Ascending aorta (tissue), 2 donors: ENCODE measurements at regions not wholly inside any gene's neighbourhood (a gene's known extent, or its start where the extent isn't known, plus 50 kb on each side); places are given as distances from the start of the nearest gene placed in this dataset.

Experiments
- DNase-seq, 2 donors: peaks; one replicate each; pipeline ENCODE4 v3.0.0-alpha.2; 2019; ENCODE audit warnings: low spot score in 2 of 2
- H3K27ac ChIP-seq, 2 donors: fragments of 200-600 bp; sonication (generic); one replicate each; pipeline ENCODE4 v1.5.1; 2016 to 2017; ENCODE audit warnings: mild to moderate bottlenecking in 1 of 2
- H3K27me3 ChIP-seq: fragments of 200-600 bp; sonication (generic); one replicate; pipeline ENCODE4 v1.5.1; 2017
- H3K36me3 ChIP-seq, 2 donors: fragments of 200-600 bp; sonication (generic); one replicate each; pipeline ENCODE4 v1.5.1; 2016
- H3K4me1 ChIP-seq, 2 donors: fragments of 200-600 bp; sonication (generic); one replicate each; pipeline ENCODE4 v1.5.1; 2016 to 2017; ENCODE audit warnings: mild to moderate bottlenecking in 1 of 2
- H3K4me3 ChIP-seq, 2 donors: fragments of 200-600 bp; sonication (generic); one replicate each; pipeline ENCODE4 v1.5.1; 2016 to 2017; ENCODE audit warnings: mild to moderate bottlenecking in 1 of 2
- H3K9me3 ChIP-seq, 2 donors: fragments of 200-600 bp; sonication (generic); one replicate each; pipeline ENCODE4 v1.5.1; 2016
- intact Hi-C: fragments of 100-400 bp; cut with DNase I; formaldehyde crosslinking; loops from one replicate; pipeline ENCODE4 v1.15.1; 2023
- TF ChIP-seq, protein P1 (sequence below), 3 experiments: fragments of 200-600 bp in 2 of 3; fragments of 450-650 bp in 1 of 3; sonication (generic) in 2 of 3; IDR thresholded peaks; one replicate each; pipeline ENCODE4 v1.5.1; 2016 to 2019; ENCODE audit warnings: antibody characterized with exemption in 3 of 3, mild to moderate bottlenecking in 1 of 3, moderate library complexity in 1 of 3

GRCh38 chr16:29317269-29317668, 89.2 kb downstream of the NPIPB11 start:
- no peak for DNase-seq
- Histone ChIP-seq H3K9me3 (no peaks in the 10 kb centered on the region), H3K27ac (no peak overlapping the region), H3K4me1 (no peaks in the 10 kb centered on the region), H3K4me3 (no peak overlapping the region), H3K27me3 (no peaks in the 10 kb centered on the region), H3K36me3 (no peaks in the 10 kb centered on the region)
- intact Hi-C loops = no loop called here
- TF ChIP-seq, protein P1, sequence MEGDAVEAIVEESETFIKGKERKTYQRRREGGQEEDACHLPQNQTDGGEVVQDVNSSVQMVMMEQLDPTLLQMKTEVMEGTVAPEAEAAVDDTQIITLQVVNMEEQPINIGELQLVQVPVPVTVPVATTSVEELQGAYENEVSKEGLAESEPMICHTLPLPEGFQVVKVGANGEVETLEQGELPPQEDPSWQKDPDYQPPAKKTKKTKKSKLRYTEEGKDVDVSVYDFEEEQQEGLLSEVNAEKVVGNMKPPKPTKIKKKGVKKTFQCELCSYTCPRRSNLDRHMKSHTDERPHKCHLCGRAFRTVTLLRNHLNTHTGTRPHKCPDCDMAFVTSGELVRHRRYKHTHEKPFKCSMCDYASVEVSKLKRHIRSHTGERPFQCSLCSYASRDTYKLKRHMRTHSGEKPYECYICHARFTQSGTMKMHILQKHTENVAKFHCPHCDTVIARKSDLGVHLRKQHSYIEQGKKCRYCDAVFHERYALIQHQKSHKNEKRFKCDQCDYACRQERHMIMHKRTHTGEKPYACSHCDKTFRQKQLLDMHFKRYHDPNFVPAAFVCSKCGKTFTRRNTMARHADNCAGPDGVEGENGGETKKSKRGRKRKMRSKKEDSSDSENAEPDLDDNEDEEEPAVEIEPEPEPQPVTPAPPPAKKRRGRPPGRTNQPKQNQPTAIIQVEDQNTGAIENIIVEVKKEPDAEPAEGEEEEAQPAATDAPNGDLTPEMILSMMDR (IDR thresholded peaks at IDR 0.05) = no peak

DNA sequence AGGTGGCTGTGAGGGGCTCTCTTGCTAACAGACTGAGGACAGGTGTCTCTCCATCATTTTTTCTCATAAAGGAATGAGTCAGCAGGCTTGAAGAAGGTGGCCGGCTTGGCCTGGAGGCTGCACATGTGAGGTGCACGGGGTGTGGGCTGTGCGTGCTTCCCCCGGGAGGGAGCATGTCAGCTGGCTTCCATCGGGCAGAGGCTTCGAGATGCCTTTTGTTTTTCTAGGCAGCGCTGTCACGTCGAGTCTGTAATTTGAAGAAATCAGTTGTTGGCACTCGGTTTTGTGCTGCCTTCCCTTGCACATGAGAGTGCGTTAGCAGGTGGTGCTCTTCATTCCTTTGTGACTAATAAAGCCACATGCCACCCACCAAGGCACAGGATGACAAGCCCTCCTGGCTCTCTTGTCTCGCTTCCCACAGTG, 89.7 kb downstream of the NPIPB11 start:
- H3K27me3 ChIP-seq = no peaks in the 10 kb centered on the region
- no peaks in the 10 kb centered on the region for H3K4me1 ChIP-seq
- H3K27ac ChIP-seq = no peak overlapping the region
- TF ChIP-seq, protein P1 (IDR thresholded peaks at IDR 0.05) = no peak
- intact Hi-C loops = no loop called here
- H3K36me3 ChIP-seq = no peaks in the 10 kb centered on the region
- no peaks in the 10 kb centered on the region for H3K9me3 ChIP-seq
- DNase-seq = no peak
- no peak overlapping the region for H3K4me3 ChIP-seq

DNA sequence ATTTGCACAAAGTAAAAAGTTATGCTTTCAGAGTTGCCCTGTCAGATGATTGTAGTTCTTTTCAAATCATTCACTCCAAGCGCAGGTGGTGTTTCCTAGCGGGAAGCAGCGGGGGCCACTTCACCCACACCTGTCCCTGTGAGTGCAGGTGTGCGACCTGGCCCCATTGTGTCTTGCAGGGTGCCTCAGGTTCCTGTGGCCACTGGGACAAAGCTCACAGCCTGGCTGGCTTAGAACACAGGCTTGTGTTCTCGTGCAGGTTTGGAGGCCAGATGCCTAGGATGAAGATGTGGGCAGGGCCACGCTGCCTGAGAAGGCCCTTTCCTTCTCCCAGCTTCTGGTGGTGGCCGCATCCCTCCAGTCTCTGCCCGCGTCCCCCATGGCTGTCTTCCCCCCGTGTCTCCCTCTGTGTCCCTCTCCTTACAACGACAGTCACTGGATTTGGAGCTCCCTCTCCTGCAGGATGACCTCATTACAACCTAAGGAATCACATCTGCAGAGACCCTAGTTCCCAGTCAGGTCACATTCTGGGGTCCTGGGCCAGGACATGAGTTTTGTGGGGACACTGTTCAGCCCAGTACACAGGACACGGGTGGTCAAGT, 90.5 kb downstream of the NPIPB11 start:
- intact Hi-C loops = no loop called here

DNA sequence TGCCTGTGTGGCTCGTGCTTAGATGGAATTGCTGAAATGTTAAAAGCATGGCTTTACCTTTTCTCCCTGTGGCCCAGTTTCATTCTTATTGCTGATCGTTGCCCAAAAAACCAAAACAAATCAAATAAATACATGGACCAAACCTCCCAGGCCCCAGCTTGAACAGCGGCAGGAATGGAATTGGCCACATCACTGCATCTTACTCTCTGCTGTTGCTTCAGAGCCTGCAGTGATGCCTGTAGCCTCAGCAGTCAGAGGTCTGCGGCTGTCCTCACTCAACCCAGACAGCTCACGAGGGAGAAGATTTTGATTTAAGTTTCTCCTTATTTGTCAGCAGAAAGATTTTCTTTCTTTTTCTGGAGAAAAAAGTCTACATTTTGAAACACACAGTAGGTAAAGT, 91.5 kb downstream of the NPIPB11 start:
- no peaks in the 10 kb centered on the region for H3K36me3 ChIP-seq
- no peak for DNase-seq
- intact Hi-C loops = no loop called here
- H3K9me3 ChIP-seq = no peaks in the 10 kb centered on the region
- TF ChIP-seq, protein P1 (IDR thresholded peaks at IDR 0.05) = no peak
- no peaks in the 10 kb centered on the region for H3K27me3 ChIP-seq
- H3K4me1 ChIP-seq = no peaks in the 10 kb centered on the region
- no peak overlapping the region for H3K4me3 ChIP-seq
- H3K27ac ChIP-seq = no peak overlapping the region

More for the DNA sequence above, 90.5 kb downstream of the NPIPB11 start:
- Histone ChIP-seq H3K9me3 (no peaks in the 10 kb centered on the region), H3K27me3 (no peaks in the 10 kb centered on the region), H3K4me1 (no peaks in the 10 kb centered on the region), H3K4me3 (no peak overlapping the region), H3K27ac (no peak overlapping the region), H3K36me3 (no peaks in the 10 kb centered on the region)
- no peak for DNase-seq
- TF ChIP-seq, protein P1 (IDR thresholded peaks at IDR 0.05) = peak; percentile 15 to 39 (median 27)

- DNase-seq = no peak
- intact Hi-C loops = loop anchor here (5.0 kb wide), 1 partner anchor 87 kb away; no protein-coding TSS in a partner anchor
- no peaks in the 10 kb centered on the region for H3K27me3 ChIP-seq
- no peaks in the 10 kb centered on the region for H3K9me3 ChIP-seq
- H3K36me3 ChIP-seq = no peaks in the 10 kb centered on the region
- no peak overlapping the region for H3K27ac ChIP-seq
- TF ChIP-seq, protein P1 (IDR thresholded peaks at IDR 0.05) = no peak
- no peak overlapping the region for H3K4me3 ChIP-seq
- no peaks in the 10 kb centered on the region for H3K4me1 ChIP-seq
Measured at GRCh38 chr16:29314292-29314934, 92.1 kb downstream of the NPIPB11 start.
